ENCODE measurements at regions not wholly inside any gene's neighbourhood (a gene's known extent, or its start where the extent isn't known, plus 50 kb on each side); places are given as distances from the start of the nearest gene placed in this dataset.
"Not testable (repeated sequence)": the region's sequence is repeated elsewhere in the genome, so short reads cannot be mapped to it uniquely, and the experiment has no call there.

DNA sequence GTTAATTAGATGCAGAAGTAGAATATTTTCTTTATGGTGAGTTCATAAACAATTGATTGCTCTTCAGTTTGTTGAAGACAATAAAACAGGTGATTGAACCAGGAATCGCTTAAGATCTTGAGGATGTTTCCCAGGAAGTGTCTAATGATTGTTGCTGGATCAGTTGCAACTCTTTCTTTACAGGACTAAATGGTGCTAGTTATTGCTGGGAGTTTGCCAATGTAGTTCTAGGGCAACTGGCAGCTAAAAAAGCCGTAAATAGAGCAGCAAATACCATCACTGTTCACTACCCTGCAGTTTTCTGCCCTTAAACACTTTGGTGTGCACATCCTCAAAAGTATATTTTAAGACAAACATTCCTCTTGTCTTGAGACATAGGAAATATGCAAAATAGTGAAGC, 119.2 kb upstream of the ANK3 start:
- no peak for DNase-seq

GRCh38 chr10:60508037-60508436, 118.4 kb upstream of the ANK3 start:
- DNase-seq, result no peak

DNA sequence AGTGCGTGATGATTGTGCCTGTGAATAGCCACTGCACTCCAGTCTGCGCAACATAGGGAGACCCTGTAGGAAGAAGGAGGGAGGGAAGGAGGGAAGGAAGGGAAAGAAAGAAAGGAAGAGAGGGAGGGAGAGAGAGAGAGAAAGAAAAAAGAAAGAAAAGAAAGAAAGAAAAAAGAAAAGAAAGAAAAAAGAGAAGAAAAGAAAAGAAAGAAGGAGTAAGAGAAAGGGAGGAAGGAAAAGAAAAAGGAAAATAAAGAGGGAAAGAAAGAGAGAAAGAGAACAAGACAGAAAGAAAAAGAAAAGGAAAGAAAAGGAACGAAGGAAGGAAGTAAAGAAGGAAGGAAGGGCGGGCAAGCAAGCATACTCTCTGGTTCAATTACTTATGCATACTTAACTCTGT, 112.9 kb upstream of the ANK3 start:
- DNase-seq, result no peak

- no peak for DNase-seq
These were observed 109.3 kb upstream of the ANK3 start for GRCh38 chr10:60498985-60499384.

DNA sequence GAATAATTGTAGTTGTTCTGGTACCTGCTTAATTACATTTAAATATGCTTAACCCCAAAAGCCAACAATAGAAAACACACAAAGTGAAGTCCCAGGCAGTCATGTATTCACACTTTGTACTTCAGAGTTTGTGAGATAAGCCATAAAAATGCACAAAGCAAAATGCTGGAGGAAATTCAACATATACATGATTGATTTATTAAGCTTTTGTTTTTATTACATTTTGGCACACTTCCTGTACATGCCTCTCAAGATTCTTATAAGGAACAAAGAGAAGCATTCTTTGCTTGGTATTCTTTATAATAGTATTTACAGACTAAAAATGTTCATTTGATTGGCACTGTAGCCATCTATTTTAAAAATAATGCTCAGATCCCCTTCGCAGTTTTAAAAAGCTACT, 107.7 kb upstream of the ANK3 start:
- no peak for DNase-seq

- DNase-seq, result no peak
These were observed 106.5 kb upstream of the ANK3 start for GRCh38 chr10:60496181-60496580.

GRCh38 chr10:60495338-60496055, 105.8 kb upstream of the ANK3 start:
- no peak for DNase-seq

DNA sequence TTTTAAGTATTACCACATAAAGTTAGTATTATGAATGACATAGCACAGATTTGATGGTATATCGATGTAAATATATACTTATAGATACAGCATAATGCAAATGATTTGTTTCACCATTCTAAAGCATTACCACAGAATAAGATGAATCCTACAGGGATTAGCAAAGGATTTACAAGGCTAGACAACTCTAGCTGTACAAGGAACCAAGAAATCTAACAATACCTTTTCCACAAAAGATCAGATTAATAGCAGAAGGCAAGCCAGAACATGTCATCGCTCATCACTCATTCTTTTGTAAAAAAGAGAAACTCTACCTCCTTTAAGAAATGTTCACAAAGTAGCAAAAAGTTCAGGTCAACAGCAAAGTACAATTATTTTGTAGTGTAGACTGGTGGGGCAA, 105.1 kb upstream of the ANK3 start:
- no peak for DNase-seq

DNA sequence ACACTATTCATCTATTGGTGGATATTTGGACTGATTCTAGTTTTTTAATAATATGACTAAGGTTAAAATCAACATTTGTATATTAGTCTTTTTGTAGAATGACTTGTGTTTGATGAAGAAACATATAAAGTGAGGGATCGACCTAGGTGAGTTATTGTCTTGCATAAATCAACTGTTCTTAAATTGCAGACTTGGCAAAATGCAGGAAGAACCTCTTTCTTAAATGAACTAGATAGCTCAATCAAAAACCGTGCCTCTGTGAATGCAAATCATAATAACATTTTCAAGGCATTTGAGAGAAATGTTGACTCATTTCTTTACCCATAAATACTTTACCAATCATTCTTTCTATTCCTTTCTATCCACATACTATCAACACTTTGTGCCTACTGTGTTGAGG, 101.5 kb upstream of the ANK3 start:
- no peak for DNase-seq

GRCh38 chr10:60490013-60490412, 100.3 kb upstream of the ANK3 start:
- DNase-seq, result no peak

GRCh38 chr10:60488111-60488669, 98.5 kb upstream of the ANK3 start:
- no peak for DNase-seq

GRCh38 chr10:60487543-60487942, 97.9 kb upstream of the ANK3 start:
- no peak for DNase-seq

- DNase-seq, result no peak
These were observed 95.3 kb upstream of the ANK3 start for GRCh38 chr10:60485025-60485424.

DNA sequence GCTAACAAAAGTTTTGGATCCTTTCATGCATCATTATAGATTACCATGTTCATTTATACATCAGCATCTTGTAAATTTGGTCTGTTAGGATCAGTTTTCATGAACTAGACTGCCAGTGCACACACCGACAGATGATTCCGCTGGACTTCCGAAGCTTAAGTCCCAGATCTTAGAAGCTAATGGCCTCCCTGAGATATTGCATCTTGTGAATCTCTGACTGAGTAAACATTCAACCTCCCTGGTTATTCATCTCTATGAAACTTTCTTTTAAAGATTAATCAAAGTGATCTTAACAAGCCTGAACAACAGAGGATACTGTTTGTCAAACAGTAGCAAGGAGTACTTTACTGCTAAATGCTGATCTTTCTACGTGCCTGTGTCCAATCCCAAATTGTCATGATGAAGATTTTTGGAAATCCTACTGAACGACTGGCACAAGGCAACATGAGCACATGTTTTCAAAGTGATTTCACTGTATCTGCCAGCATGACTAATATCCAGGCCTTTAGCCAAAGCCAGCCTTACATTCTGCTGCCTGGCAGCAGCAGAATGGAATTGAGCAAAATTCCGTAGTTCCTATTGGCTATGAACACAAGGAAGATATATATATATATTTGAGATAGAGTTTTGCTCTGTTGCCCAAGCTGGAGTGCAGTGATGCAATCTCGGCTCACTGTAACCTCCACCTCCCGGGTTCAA, 91.3 kb upstream of the ANK3 start:
- no peak for DNase-seq

- no peak for DNase-seq
These were observed 89.8 kb upstream of the ANK3 start for GRCh38 chr10:60479305-60480020.

- DNase-seq, result no peak
These were observed 86.8 kb upstream of the ANK3 start for GRCh38 chr10:60476451-60476850.

- DNase-seq, result no peak
These were observed 83.9 kb upstream of the ANK3 start for GRCh38 chr10:60473557-60473956.

- DNase-seq, result no peak
These were observed 80.4 kb upstream of the ANK3 start for GRCh38 chr10:60470091-60470490.

DNA sequence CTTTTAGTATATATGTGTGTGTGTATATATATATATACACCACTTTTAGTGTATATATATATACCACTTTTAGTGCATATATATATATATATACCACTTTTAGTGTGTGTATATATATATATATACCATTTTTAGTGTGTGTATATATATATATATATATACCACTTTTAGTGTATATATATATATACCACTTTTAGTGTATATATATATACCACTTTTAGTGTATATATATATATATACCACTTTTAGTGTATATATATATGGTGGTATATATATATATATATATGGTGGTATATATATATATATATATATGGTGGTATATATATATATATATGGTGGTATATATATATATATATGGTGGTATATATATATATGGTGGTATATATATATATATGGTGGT, 79.5 kb upstream of the ANK3 start:
- DNase-seq, result not testable (repeated sequence)

DNA sequence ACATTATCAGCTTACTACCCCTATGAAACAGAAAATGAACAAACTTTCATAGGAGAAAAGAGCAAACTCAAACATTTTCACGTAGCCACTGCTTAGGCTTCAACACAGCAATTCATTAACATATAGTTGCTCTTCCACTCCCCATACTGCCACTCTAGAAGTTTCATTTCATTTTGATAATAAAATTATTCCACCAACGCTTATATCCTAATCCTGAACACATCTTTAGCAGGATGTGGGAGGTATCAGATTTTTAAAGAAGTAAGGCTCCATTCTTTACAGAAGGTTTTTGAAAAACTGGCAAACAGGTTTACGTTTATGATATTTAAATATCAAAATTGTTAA, 77.5 kb upstream of the ANK3 start:
- no peak for DNase-seq

GRCh38 chr10:60466267-60467201, 76.9 kb upstream of the ANK3 start:
- no peak for DNase-seq

DNA sequence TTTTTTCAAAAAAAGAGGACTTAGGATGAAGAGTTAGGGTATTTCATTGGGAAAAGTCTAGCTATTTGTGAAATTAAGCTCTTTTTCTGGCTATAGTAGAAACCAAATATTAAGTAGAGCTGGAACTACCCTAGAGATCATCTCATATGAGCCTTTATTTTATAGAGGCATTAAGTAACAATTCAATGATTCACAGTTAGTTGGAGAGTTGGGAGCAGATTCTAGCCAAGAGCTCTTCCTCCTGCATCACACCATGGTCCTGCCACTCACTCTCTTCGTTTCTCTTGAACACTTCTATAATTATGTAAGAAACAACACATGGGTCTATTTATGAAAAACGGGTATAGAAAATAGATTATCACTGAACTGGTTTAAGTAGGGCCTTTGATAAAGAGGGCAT, 76.1 kb upstream of the ANK3 start:
- DNase-seq, result no peak

- no peak for DNase-seq
These were observed 75.0 kb upstream of the ANK3 start for GRCh38 chr10:60464659-60465058.
